Lower leg skin (tissue), 3 donors: ENCODE measurements at regions not wholly inside any gene's neighbourhood (a gene's known extent, or its start where the extent isn't known, plus 50 kb on each side); places are given as distances from the start of the nearest gene placed in this dataset.

Experiments used
- POLR2A ChIP-seq, 2 donors: fragments of 450-650 bp; IDR thresholded peaks; one replicate each; pipeline ENCODE4 v1.6.1; 2016 to 2017; ENCODE audit warnings: antibody characterized with exemption in 2 of 2, mild to moderate bottlenecking in 1 of 2, moderate library complexity in 1 of 2
- TF ChIP-seq, protein P1 (sequence below), 3 donors: fragments of 450-650 bp; IDR thresholded peaks; one replicate each; pipeline ENCODE4 v1.5.1; 2016; ENCODE audit warnings: antibody characterized with exemption in 3 of 3, mild to moderate bottlenecking in 3 of 3, moderate library complexity in 2 of 3

DNA sequence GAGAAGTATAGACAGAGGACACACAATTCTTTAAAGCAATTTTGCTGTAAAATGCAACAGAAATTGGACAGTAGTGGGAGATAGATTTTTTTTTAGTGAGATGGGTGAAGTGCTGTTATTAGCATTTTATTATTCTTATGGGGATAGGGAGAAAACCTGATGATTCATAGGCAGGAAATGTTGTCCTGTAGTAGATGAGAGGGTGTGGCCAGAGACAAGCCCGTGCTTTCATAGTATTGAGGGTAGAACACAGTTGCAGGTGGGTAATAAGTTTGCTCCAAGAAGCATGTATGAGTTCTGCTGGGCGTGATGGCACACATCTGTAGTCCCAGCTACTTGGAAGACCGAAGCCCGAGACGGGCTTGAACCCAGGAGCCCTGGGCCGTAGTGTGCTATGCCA lies 128.3 kb upstream of the ARHGAP28 start:
- TF ChIP-seq, protein P1, sequence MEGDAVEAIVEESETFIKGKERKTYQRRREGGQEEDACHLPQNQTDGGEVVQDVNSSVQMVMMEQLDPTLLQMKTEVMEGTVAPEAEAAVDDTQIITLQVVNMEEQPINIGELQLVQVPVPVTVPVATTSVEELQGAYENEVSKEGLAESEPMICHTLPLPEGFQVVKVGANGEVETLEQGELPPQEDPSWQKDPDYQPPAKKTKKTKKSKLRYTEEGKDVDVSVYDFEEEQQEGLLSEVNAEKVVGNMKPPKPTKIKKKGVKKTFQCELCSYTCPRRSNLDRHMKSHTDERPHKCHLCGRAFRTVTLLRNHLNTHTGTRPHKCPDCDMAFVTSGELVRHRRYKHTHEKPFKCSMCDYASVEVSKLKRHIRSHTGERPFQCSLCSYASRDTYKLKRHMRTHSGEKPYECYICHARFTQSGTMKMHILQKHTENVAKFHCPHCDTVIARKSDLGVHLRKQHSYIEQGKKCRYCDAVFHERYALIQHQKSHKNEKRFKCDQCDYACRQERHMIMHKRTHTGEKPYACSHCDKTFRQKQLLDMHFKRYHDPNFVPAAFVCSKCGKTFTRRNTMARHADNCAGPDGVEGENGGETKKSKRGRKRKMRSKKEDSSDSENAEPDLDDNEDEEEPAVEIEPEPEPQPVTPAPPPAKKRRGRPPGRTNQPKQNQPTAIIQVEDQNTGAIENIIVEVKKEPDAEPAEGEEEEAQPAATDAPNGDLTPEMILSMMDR (IDR thresholded peaks at IDR 0.05) = no peak
- TF ChIP-seq POLR2A (IDR thresholded peaks at IDR 0.05) = no peak
